Dermis blood vessel endothelial cell (primary cell): ENCODE measurements at regions not wholly inside any gene's neighbourhood (a gene's known extent, or its start where the extent isn't known, plus 50 kb on each side); places are given as distances from the start of the nearest gene placed in this dataset.
A peak's percentile ranks its signal among the peaks of the same experiment; 100 is the strongest.
"Not testable (repeated sequence)": the region's sequence is repeated elsewhere in the genome, so short reads cannot be mapped to it uniquely, and the experiment has no call there.

Source experiments
- DNase-seq: peaks from one replicate; pipeline ENCODE4 v3.0.0; 2010

- DNase-seq = no peak
Observed at GRCh38 chr2:12605936-12606335, 110.8 kb upstream of the TRIB2 start.

- peak; percentile 19 for DNase-seq
Observed at GRCh38 chr2:12606472-12607000, 110.2 kb upstream of the TRIB2 start.

- no peak for DNase-seq
Observed at GRCh38 chr2:12607971-12608370, 108.8 kb upstream of the TRIB2 start.

- DNase-seq = no peak
Observed at GRCh38 chr2:12610314-12610713, 106.4 kb upstream of the TRIB2 start.

DNA sequence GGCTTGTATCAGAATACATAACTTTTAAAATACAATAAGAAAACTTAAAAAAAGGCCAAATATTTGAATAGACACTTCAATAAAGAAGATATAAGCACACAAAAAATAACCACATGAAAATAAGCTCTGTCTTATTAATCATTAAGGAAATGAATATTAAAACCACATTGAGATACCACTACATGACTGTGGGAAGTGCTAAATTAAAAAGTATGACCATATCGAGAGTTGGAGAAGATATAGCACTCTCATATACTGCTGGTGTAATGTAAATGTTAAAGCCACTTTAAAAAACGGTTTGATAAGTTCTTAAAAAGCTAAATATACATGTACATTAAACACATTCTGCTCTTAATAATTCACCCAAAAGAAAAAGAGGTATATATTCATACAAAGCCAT is 104.6 kb upstream of the TRIB2 start:
- no peak for DNase-seq

- DNase-seq = no peak
Observed at GRCh38 chr2:12612671-12613070, 104.1 kb upstream of the TRIB2 start.

DNA sequence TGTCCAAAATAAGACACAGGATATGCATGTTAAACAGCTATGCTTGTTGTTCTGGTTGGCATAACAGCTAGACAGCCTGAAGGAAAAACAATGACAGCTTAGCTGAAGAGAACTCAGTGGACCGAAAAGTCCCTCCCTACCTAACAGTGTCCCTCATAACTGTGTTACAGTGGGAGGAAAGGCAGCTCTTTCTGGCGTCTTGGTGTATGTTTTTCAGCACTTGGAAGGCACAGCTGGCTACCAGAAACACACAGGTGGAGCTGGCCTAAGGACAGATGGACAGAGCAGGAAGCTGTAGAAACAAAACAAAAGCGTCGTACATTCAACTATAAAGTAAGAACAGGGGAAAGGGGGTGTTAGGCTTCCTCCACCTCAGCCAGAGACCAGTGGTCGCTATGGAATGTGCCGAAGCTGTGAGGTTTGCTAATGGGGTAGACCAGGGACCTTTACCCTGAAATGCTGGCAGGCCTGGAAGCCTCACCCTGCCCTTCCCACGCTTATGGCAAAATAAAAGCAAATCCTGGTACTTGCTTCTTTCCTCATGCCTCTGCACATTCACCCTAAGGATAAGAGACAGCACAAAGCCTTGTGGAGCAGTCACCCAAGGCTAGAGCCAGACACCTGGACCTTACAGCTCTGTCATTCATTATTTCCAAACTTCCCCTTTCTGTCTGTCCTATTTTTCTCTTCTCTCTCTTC is 103.5 kb upstream of the TRIB2 start:
- DNase-seq = no peak

DNA sequence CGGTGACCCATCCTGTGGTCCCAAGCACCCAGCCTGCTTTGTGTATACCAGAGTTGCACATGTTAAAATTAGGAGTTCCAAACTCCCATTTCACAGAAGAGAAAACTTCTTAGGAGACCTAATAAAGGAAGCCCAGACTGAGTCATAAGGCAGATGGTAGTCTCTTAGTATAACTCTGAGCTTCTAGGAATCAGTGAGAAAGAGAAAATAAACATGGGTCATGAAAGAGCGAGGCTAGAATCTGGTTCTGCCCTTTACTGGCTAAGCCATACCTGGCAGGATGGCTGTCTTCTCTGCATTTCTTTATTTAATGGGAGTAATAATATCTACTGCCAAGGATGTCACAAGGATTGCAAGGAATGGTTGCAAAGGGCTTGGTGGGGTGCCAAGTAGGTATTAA is 101.2 kb upstream of the TRIB2 start:
- no peak for DNase-seq

DNA sequence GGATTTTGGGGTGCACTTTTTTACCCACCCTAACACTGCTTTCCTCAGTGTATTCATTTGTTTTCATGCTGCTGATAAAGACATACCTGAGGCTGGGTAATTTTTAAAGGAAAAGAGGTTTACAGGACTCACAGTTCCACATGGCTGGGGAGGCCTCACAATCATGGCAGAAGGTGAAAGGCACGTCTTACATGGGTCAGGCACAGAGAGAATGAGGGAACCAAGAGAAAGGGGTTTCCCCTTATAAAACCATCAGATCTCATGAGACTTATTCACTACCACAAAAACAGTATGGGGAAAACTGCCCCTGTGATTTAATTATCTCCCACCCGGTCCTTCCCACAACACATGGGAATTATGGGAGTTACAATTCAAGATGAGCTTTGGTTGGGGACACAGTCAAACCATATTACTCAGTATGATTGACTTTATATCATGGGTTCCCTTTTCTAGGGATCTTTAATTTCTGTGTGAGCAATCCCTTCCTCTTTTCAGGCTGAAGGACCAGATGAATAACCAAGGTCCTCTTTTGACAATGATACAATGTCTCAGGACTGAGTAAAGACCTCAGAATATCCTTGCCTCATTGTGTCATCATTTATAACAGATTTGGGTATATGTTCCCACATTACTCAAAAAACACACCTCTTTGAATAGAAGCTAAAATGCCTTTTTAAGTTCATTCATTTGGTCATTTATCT is 100.1 kb upstream of the TRIB2 start:
- no peak for DNase-seq

GRCh38 chr2:12617366-12617765 is 99.4 kb upstream of the TRIB2 start:
- DNase-seq = no peak

- DNase-seq = no peak
Observed at GRCh38 chr2:12617853-12618252, 98.9 kb upstream of the TRIB2 start.

GRCh38 chr2:12618576-12618975 is 98.2 kb upstream of the TRIB2 start:
- DNase-seq = no peak

GRCh38 chr2:12619975-12620374 is 96.8 kb upstream of the TRIB2 start:
- no peak for DNase-seq

DNA sequence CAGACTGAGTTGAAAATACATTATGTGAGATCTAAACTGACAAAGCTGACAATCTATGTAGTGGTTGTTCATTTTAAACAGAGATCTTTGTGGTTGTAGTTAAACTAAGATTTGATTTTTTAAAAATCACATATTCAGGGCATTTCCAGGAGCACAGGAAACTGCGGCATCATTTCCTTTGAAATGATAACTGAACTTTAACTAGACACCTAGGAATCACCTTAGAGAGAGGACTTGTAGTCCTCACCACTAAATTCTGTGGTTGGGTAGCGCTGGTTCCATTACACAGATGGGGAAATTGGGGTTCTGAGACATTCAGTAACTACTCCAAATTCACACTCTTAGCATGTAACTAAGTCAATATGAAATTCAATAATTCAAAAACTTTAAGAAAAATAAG is 96.0 kb upstream of the TRIB2 start:
- DNase-seq = no peak

DNA sequence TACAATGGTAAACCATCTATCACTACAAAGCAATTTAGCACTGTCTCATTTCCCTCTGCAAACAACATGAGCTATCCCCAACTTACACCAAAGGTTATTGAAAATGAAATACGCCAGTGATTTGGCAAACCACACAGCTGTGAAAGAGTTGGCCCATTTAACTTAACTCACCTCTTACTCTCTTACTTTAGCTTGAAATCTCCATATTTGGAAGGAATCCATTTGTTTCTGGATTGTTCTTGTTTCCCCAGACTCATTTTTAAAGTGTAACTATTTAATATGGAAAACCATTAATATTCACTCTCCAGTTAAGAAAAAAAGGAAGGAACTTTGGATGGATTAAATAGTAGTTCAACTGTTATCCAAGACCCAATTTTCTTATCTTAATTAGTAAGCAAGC is 93.7 kb upstream of the TRIB2 start:
- DNase-seq = no peak

DNA sequence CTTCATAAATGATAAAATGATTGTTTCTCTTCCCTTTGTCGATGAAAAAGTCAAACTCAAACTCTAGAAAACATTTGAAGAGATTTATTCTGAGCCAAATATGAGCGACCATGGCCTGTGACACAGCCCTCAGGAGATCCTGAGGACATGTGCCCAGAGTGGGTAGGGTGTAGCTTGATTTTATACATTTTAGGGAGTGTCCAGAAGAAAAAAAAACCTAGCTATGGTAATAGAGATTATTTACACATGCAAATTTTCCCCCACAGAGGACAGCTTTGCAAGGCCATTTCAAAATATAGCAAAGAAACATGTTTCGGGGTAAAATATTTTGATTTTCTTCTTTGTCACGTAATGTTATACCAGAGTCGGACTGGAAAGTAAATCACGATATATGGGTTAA is 92.4 kb upstream of the TRIB2 start:
- DNase-seq = no peak

- no peak for DNase-seq
Observed at GRCh38 chr2:12624905-12625598, 91.7 kb upstream of the TRIB2 start.

- DNase-seq = not testable (repeated sequence)
Observed at GRCh38 chr2:12628541-12628940, 88.2 kb upstream of the TRIB2 start.

GRCh38 chr2:12636837-12637581 is 79.7 kb upstream of the TRIB2 start:
- DNase-seq = peak; percentile 57

DNA sequence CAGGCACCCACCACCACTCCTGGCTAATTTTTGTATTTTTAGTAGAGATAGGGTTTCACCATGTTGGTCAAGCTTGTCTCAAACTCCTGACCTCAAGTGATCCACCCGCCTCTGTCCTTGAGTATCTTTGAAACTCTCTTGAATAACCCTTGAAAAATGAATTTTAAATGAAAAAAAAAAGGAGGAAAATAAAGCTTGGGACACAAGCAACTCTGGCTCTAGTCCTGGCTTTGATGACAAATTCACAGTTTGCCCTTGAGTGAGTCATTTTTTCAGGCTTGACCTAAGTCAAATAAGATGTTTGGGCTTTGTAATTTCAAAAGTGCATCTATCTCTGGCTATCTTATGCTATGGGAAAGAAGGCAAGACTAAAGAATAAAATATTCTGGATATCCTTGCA is 79.0 kb upstream of the TRIB2 start:
- DNase-seq = no peak

- no peak for DNase-seq
Observed at GRCh38 chr2:12641441-12641840, 75.3 kb upstream of the TRIB2 start.

- DNase-seq = no peak
Observed at GRCh38 chr2:12642332-12642731, 74.4 kb upstream of the TRIB2 start.

DNA sequence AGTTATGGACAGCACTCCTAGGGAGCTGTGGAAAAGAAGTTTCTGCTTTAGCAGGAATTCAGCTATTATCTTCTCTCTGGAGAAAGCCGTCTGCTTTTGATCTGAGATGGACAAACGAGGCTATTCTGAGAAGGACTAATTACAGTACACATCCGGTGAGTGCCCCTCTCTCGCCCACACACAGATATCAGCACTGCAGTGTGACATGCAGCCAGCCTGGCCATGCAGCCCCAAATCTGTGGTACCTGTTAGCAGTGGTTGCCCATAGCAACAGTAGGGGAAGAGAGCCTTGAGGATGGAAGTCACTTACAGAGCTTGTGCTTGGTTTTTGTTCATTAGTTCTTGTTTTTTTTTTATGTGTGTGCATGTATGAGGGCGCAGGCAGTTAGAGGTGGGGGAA is 73.9 kb upstream of the TRIB2 start:
- no peak for DNase-seq
